Neural cell (in vitro differentiated cells): ENCODE measurements at regions not wholly inside any gene's neighbourhood (a gene's known extent, or its start where the extent isn't known, plus 50 kb on each side); places are given as distances from the start of the nearest gene placed in this dataset.

Experiments used
- EP300 ChIP-seq: fragments of 450-650 bp; conservative IDR thresholded peaks from 2 replicates; pipeline ENCODE4 v1.6.1; 2014; ENCODE audit warnings: antibody characterized with exemption, mild to moderate bottlenecking, moderate library complexity; ENCODE audit not compliant: poor library complexity, severe bottlenecking
- EZH2 ChIP-seq: fragments of 200-600, 300-800 bp; shearing (Covaris generic), sonication (generic); IDR thresholded peaks from 2 replicates; pipeline ENCODE4 v1.6.1; 2014; ENCODE audit warnings: antibody characterized with exemption, low read length, borderline replicate concordance, mild to moderate bottlenecking; ENCODE audit not compliant: insufficient read depth, poor library complexity, severe bottlenecking
- POLR2AphosphoS5 ChIP-seq: IDR thresholded peaks from 2 replicates; pipeline ENCODE4 v1.6.1; 2012
- RAD21 ChIP-seq: fragments of 450-650 bp; conservative IDR thresholded peaks from 2 replicates; pipeline ENCODE4 v1.6.1; 2014; ENCODE audit warnings: antibody characterized with exemption, mild to moderate bottlenecking, moderate library complexity
- TAF1 ChIP-seq: IDR thresholded peaks from 2 replicates; pipeline ENCODE4 v1.6.1; 2012; ENCODE audit warnings: low read depth
- TF ChIP-seq, protein P1 (sequence below): fragments of 450-650 bp; IDR thresholded peaks from 2 replicates; pipeline ENCODE4 v1.5.1; 2014; ENCODE audit warnings: antibody characterized with exemption, mild to moderate bottlenecking, moderate library complexity; ENCODE audit not compliant: poor library complexity, severe bottlenecking

DNA sequence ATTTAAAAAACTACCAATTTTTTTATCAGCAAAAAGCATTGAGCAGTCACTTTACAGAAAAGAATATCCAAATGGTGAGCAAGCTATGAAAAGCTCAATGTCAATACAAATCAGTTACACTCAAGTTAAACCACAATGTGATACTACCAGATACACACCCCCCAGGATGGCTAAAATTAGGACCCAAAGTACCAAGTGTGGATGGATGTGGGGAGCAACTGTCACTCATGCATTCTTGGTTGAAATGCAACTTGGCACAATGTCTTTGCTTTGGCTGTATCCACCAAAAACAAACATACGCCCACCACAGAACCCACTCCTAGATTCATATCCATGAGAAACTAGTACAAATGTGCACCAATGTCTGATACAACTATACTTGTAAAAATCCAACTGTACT is 120.0 kb upstream of the IRX1 start:
- TF ChIP-seq, protein P1, sequence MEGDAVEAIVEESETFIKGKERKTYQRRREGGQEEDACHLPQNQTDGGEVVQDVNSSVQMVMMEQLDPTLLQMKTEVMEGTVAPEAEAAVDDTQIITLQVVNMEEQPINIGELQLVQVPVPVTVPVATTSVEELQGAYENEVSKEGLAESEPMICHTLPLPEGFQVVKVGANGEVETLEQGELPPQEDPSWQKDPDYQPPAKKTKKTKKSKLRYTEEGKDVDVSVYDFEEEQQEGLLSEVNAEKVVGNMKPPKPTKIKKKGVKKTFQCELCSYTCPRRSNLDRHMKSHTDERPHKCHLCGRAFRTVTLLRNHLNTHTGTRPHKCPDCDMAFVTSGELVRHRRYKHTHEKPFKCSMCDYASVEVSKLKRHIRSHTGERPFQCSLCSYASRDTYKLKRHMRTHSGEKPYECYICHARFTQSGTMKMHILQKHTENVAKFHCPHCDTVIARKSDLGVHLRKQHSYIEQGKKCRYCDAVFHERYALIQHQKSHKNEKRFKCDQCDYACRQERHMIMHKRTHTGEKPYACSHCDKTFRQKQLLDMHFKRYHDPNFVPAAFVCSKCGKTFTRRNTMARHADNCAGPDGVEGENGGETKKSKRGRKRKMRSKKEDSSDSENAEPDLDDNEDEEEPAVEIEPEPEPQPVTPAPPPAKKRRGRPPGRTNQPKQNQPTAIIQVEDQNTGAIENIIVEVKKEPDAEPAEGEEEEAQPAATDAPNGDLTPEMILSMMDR, result no peak
- TF ChIP-seq TAF1, result no peak
- no peak for TF ChIP-seq RAD21
- no peak for TF ChIP-seq EZH2
- no peak for TF ChIP-seq EP300
- no peak for TF ChIP-seq POLR2AphosphoS5
